NCI-H2196 treated with DMSO at 0.1 percent for 48 hours (cell line): ENCODE measurements at regions not wholly inside any gene's neighbourhood (a gene's known extent, or its start where the extent isn't known, plus 50 kb on each side); places are given as distances from the start of the nearest gene placed in this dataset.

Experiments
- DNase-seq: peaks from one replicate; lab custom pipeline; 2025; ENCODE audit not compliant: unreplicated experiment; lab: John Stamatoyannopoulos, UW

GRCh38 chrX:42944381-42944998 is 166.5 kb upstream of the PPP1R2C start:
- no peak for DNase-seq

DNA sequence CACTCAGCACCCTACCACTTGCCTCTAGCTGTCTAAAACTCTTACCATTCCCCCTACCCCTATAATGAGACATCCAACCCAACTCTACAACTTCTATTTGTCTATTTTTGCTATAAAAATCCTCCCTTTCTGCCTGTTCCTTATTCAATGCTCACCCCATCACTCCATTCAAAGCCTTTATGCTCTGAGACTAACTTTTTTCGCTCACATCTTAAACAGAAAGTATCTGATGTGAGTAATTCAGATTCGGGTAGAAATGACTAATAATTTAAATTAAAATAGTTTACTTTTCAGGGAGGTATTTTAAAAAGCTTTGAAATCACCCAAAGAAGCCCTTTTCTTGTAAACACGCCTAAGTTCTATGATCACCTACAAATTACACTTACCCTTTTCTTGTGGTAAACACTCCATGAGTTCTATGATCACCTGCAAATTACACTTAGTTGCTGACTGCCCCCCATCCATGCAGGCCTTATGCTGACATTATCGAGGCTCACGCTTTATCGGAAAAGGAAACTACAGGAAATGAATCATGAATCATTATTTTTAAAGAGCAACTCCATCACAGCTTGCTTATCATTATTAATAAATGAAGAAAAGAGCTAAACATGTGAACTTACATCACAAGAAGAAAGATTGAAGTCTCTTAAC is 168.7 kb upstream of the PPP1R2C start:
- DNase-seq: no peak

DNA sequence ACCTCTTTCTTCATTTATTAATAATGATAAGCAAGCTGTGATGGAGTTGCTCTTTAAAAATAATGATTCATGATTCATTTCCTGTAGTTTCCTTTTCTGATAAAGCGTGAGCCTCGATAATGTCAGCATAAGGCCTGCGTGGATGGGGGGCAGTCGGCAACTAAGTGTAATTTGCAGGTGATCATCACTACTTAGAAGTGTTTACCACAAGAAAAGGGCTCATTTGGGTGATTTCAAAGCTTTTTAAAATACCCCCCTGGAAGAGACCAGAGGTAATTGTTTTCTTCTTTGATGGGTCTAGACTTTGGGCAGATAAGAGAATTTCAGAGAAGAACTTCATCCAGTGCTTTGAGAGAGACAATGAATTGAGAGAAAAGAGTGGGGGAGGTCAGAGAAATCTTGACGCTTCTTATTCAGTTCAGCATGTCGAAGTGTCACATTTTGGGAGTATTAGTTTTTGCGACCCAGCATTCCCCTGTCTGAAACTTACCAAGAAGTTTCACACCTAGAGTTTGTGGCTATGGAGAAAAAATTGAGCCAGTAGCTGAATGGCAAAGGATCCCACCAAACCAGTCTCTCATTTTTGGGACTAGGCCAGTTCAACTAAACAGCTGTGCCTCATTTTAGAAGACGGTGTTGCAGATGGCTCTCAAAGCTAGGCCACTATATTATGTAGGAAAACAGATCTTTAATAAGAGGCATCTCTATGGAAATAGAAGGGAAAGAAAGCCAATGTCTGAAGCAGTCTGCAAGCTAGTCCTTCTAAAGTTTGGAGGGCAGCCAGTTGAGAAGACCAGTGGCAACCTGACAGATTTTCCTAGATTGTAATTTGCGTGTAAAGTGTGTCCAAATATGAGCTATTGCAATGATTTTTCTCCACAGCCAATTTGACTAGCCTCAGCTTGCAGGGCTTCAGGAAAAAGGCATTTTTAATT is 171.0 kb upstream of the PPP1R2C start:
- DNase-seq: no peak

DNA sequence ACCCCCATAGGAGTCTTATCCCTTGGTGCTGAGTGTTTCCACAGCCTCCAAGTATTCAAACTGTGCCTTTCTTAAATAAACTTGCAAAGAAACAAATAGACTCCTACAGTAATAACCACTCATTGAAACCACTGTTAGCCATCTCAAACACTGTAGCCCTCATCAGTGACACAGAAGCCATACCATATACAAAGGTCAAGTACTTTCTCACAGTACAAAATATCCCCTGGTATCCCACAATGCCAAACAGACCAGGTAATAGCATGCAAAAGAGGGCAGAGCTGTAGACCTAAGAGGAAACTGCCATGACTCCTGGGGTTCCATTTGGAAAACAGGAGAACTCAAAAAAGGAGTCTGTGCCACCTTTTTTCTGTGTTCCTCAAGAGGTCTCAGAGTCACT is 173.8 kb upstream of the PPP1R2C start:
- no peak for DNase-seq

GRCh38 chrX:42952621-42953020 is 174.7 kb upstream of the PPP1R2C start:
- no peak for DNase-seq

- DNase-seq: no peak
Observed at GRCh38 chrX:42954880-42955279, 176.9 kb upstream of the PPP1R2C start.

DNA sequence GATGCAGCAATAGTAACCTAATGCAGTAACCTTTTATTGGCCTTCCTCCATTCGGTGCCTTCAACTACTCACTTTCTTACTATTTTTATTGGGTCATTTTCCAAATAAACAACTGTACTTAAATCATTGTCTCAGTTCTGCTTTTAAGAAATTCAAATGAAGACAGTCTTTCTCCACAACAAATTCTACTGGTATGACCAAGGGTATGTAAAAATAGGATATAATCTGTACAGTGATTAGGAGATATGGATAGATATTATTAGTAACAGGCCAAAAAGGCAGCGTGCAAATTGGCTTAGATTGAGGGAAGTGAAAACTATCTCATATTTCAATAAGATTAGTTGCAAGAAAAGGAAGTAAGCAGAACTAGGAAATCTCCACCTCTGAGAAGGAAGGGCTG is 177.4 kb upstream of the PPP1R2C start:
- DNase-seq: no peak

- no peak for DNase-seq
Observed at GRCh38 chrX:42967681-42968300, 189.8 kb upstream of the PPP1R2C start.

GRCh38 chrX:42973321-42973720 is 195.4 kb upstream of the PPP1R2C start:
- no peak for DNase-seq

GRCh38 chrX:42975906-42976305 is 197.9 kb upstream of the PPP1R2C start:
- no peak for DNase-seq

- no peak for DNase-seq
Observed at GRCh38 chrX:42976746-42977366, 198.9 kb upstream of the PPP1R2C start.

DNA sequence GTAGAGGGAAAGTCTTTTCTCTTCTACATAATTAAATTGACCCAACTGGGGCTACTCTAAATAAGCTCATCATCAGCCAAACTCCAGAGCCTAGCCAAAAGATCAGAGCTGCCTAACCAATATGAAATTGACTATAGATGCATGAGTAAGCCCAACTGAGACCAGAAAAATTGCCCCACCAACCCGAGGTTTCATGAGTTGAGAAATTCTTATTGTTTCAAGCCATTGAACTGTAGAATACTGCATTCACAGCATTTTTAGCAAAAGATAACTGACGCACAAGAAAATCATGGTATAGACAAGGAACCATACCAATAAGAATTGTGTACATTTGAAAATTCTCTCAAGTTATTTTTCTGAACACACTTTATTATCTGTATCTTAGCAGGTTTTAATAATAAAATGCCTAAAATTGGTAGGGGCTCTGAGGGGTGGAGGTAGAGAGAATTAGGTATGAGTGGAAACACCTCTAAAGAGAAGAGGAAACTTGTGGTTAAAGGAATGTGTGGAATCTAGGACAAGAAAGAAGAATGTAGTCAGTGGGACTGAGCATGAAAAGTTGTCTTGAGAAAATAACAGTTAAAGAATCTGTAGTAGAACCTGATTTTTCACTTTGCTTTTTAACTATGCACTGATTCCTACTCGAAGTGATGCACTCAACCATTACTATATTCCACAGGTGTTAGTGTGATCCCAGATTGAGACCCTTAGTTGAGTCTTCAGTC is 200.9 kb upstream of the PPP1R2C start:
- no peak for DNase-seq

DNA sequence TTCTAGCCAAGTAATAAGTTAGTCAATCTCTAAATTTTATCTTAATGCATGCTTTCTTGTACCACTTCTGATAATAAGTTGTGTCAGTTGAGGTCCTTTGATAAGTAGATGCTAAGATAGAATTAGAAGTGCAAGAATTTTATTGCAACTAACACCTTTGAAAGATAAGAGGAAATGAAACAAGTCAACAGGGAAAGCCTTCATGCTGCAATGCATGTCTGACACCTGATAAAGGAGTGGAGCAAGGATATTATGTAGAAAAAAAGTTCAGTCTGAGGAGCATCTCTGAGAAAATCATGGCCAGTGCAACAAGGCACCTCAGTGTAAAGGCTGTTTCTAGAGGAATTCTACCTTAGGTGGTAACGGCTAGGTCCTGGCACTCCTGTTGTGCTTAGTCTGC is 210.7 kb upstream of the PPP1R2C start:
- no peak for DNase-seq

- DNase-seq: no peak
Observed at GRCh38 chrX:42992199-42992943, 214.4 kb upstream of the PPP1R2C start.

GRCh38 chrX:42996861-42997260 is 218.9 kb upstream of the PPP1R2C start:
- no peak for DNase-seq

GRCh38 chrX:43000121-43000520 is 222.2 kb upstream of the PPP1R2C start:
- DNase-seq: no peak

DNA sequence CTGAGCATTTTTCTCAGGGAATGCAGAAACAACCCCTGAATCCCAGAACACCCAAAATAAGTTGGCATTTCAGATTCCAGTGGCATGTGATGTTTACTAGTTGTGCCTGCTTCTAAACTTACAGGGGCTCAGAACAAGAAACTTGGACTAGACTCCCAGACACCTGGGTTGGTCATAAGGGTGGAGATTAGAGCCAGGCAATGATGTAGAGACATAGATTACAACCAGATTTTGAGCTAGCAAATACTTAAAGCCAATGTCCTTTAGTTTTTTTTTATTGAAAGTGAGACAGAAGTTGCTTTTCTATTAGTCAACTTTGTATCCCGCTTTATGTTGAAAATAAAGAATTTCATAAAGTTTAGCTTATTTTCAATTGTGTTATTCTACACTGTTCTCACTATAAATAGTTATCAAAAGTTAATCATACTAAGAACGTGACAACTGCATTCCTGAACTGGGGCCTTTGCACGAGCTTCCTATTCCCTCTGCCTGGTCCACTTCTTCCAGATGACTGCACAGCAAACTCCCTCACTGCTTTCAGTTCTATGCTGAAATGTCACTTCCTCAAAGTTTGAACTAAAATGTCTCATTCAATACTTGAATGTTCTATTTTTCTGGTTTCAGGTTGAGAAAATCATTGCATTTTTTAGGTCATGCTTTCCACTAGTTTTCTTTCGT is 224.7 kb upstream of the PPP1R2C start:
- DNase-seq: no peak

- no peak for DNase-seq
Observed at GRCh38 chrX:43003204-43003565, 225.2 kb upstream of the PPP1R2C start.

DNA sequence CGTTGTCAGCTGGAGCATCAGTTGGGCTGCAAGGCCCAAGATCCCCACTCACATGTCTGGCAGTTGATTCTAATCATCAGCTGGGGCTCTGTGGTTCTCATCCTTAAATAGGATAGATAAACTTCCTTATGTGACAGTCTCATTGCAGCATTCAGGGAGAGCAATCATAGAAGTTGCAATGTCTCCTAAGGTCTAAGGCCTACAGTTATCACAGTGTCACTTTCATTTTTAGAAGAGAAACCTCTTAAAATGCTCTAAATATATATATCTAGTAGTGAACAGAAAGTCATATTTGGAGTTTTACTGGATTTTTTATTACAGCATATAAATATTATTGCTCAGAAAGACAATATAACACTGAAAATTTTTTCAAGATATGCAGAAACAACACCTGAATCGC is 226.0 kb upstream of the PPP1R2C start:
- no peak for DNase-seq
